KBM-7 (cell line): ENCODE measurements at regions not wholly inside any gene's neighbourhood (a gene's known extent, or its start where the extent isn't known, plus 50 kb on each side); places are given as distances from the start of the nearest gene placed in this dataset.
A peak's percentile ranks its signal among the peaks of the same experiment; 100 is the strongest.
"Not testable (repeated sequence)": the region's sequence is repeated elsewhere in the genome, so short reads cannot be mapped to it uniquely, and the experiment has no call there.

Source experiments
- DNase-seq: peaks from one replicate; pipeline ENCODE4 v3.0.0-alpha.2; 2015
- in situ Hi-C: fragments of 300-500 bp; cut with MboI; formaldehyde crosslinking; loops from 2 replicates; pipeline ENCODE4 v1.14.3; 2020; ENCODE audit warnings: low sequenced_read_pairs, low pct_unique_long_range_greater_than_20kb, mixed read lengths

GRCh38 chr3:86800116-86800515 is 190.8 kb downstream of the VGLL3 start:
- in situ Hi-C loops = no loop called here
- no peak for DNase-seq

- in situ Hi-C loops = no loop called here
- no peak for DNase-seq
Measured at GRCh38 chr3:86797946-86798345, 193.0 kb downstream of the VGLL3 start.

- in situ Hi-C loops = no loop called here
- no peak for DNase-seq
Measured at GRCh38 chr3:86794361-86795065, 196.4 kb downstream of the VGLL3 start.

- in situ Hi-C loops = no loop called here
Measured at GRCh38 chr3:86793786-86794185, 197.2 kb downstream of the VGLL3 start.

GRCh38 chr3:86792316-86792715 is 198.6 kb downstream of the VGLL3 start:
- no peak for DNase-seq
- in situ Hi-C loops = no loop called here

More at GRCh38 chr3:86793786-86794185, 197.2 kb downstream of the VGLL3 start:
- no peak for DNase-seq

- no peak for DNase-seq
- in situ Hi-C loops = no loop called here
Measured at GRCh38 chr3:86790884-86791549, 199.9 kb downstream of the VGLL3 start.

GRCh38 chr3:86788371-86788770 is 202.6 kb downstream of the VGLL3 start:
- DNase-seq = no peak
- in situ Hi-C loops = no loop called here

- DNase-seq = no peak
- in situ Hi-C loops = no loop called here
Measured at GRCh38 chr3:86787091-86787490, 203.9 kb downstream of the VGLL3 start.

GRCh38 chr3:86785386-86785785 is 205.6 kb downstream of the VGLL3 start:
- DNase-seq = no peak
- in situ Hi-C loops = no loop called here

- in situ Hi-C loops = no loop called here
Measured at GRCh38 chr3:86782866-86783265, 208.1 kb downstream of the VGLL3 start.

GRCh38 chr3:86782286-86782685 is 208.7 kb downstream of the VGLL3 start:
- DNase-seq = no peak
- in situ Hi-C loops = no loop called here

More at GRCh38 chr3:86782866-86783265, 208.1 kb downstream of the VGLL3 start:
- no peak for DNase-seq

GRCh38 chr3:86774082-86774691 is 216.8 kb downstream of the VGLL3 start:
- peak; percentile 19 for DNase-seq
- in situ Hi-C loops = no loop called here

GRCh38 chr3:86772699-86773098 is 218.2 kb downstream of the VGLL3 start:
- in situ Hi-C loops = no loop called here
- DNase-seq = no peak

- in situ Hi-C loops = no loop called here
- DNase-seq = no peak
Measured at GRCh38 chr3:86771741-86772512, 219.0 kb downstream of the VGLL3 start.

GRCh38 chr3:86766331-86766730 is 224.6 kb downstream of the VGLL3 start:
- DNase-seq = no peak
- in situ Hi-C loops = no loop called here

- DNase-seq, in situ Hi-C loops: not testable (repeated sequence)
Measured at GRCh38 chr3:86757322-86758179, 233.4 kb downstream of the VGLL3 start.

GRCh38 chr3:86748015-86748414 is 242.9 kb downstream of the VGLL3 start:
- DNase-seq = no peak
- in situ Hi-C loops = no loop called here

- DNase-seq = no peak
- in situ Hi-C loops = no loop called here
Measured at GRCh38 chr3:86744051-86744450, 246.9 kb downstream of the VGLL3 start.

GRCh38 chr3:86743233-86743632 is 247.7 kb downstream of the VGLL3 start:
- DNase-seq = no peak
- in situ Hi-C loops = no loop called here
